Activated naive CD4-positive, alpha-beta T cell treated with anti-CD3 and anti-CD28 coated beads, Interleukin-2, amount 50 U/mL, for 24 hours (primary cell): ENCODE measurements at regions not wholly inside any gene's neighbourhood (a gene's known extent, or its start where the extent isn't known, plus 50 kb on each side); places are given as distances from the start of the nearest gene placed in this dataset.
"Not testable (repeated sequence)": the region's sequence is repeated elsewhere in the genome, so short reads cannot be mapped to it uniquely, and the experiment has no call there.

Experiments used
- H3K27ac Mint-ChIP-seq: one replicate; pipeline ENCODE4 v1.8.0; 2021; ENCODE audit warnings: mild to moderate bottlenecking, mixed read lengths
- H3K27me3 Mint-ChIP-seq: one replicate; pipeline ENCODE4 v1.8.0; 2021; ENCODE audit warnings: mixed read lengths
- H3K36me3 Mint-ChIP-seq: one replicate; pipeline ENCODE4 v1.8.0; 2021; ENCODE audit warnings: mixed read lengths
- H3K4me1 Mint-ChIP-seq: one replicate; pipeline ENCODE4 v1.8.0; 2021; ENCODE audit warnings: mixed read lengths
- H3K4me3 Mint-ChIP-seq: one replicate; pipeline ENCODE4 v1.8.0; 2021; ENCODE audit warnings: mild to moderate bottlenecking, mixed read lengths
- H3K9me3 Mint-ChIP-seq: one replicate; pipeline ENCODE4 v1.8.0; 2021; ENCODE audit warnings: mixed read lengths

DNA sequence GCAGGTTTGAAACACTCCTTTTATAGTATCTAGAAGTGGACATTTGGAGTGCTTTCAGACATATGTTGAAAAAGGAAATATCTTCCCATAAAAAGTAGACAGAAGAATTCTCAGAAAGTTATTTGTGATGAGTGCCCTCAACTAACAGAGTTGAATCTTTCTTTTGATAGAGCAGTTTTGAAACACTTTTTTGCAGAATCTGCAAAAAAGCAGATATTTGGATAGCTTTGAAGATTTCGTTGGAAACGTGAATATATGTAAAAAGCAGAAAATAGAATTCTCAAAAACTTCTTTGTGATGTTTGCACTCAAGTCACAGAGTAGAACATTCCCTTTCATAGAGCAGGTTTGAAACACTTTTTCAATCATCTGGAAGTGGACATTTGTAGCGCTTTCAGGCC, 676.4 kb upstream of the ZNF337 start:
- H3K9me3 Mint-ChIP-seq: not testable (repeated sequence)

DNA sequence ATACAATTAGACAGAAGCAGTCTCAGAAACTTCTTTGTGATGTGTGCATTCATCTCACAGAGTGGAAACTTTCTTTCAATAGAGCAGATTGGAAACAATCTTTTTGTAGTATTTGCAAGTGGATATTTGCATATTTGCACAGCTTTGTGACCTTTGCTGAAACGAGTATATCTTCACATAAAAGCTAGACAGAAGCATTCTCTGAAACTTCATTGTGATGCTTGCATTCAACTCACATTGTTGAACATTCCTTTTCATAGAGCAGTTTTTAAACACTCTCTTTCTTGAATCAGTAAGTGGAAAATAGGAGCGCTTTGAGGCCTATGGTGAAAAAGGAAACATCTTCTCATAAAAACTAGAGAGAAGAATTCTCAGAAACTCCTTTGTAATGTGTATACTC, 657.9 kb upstream of the ZNF337 start:
- Mint-ChIP-seq H3K4me1 (peaks cover 59% of the 10 kb centered on the region), H3K27ac (no peak overlapping the region), H3K4me3 (no peak overlapping the region), H3K9me3 (no peaks in the 10 kb centered on the region), H3K27me3 (no peaks in the 10 kb centered on the region), H3K36me3 (peaks cover 6% of the 10 kb centered on the region)

More for the DNA sequence above, 676.4 kb upstream of the ZNF337 start:
- H3K27me3 Mint-ChIP-seq, H3K4me1 Mint-ChIP-seq, H3K27ac Mint-ChIP-seq, H3K4me3 Mint-ChIP-seq, H3K36me3 Mint-ChIP-seq: not testable (repeated sequence)

DNA sequence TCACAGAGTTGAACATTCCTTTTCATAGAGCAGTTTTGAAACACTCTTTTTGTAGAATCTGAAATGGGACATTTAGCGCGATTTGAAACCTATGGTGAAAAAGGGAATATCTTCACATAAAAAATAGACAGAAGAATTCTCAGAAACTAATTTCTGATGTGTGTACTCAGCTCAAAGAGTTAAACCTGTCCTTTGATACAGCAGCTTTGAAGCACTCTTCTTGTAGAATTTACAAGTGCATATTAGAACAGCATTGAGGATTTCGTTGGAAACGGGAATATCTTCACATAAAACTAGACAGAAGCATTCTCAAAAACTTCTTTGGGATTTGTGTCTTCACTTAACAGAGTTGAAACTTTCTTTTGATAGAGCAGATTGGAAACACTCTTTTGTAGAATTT, 650.7 kb upstream of the ZNF337 start:
- peaks cover 91% of the 10 kb centered on the region for H3K4me1 Mint-ChIP-seq
- H3K27me3 Mint-ChIP-seq: no peaks in the 10 kb centered on the region
- H3K36me3 Mint-ChIP-seq: peaks cover 14% of the 10 kb centered on the region
- no peaks in the 10 kb centered on the region for H3K9me3 Mint-ChIP-seq
- H3K4me3 Mint-ChIP-seq: no peak overlapping the region
- peak overlapping the region; percentile 46 for H3K27ac Mint-ChIP-seq

DNA sequence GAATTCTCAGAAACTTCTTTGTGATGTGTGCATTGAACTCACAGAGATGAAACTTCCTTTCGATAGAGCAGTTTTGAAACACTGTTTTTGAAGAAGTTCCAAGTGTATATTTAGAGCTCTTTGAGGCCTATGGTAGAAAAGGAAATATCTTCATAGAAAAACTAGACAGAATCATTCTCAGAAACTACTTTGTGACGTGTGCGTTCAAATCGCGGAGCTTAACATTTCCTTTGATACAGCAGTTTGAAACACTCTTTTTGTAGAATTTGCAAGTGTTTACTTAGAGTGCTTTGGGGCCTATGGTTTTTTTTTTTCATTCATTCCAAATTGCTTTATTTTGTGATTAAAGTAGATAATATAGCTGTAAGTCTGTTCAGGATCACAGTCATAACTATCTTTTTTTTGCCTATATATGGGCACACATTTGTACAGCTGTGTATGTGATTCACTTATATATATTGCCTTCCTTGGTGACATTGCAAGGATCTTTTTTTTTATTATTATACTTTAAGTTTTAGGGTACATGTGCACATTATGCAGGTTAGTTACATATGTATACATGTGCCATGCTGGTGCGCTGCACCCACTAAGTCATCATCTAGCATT, 643.9 kb upstream of the ZNF337 start:
- H3K4me3 Mint-ChIP-seq, H3K27me3 Mint-ChIP-seq: not testable (repeated sequence)
- peaks cover 15% of the 10 kb centered on the region for H3K9me3 Mint-ChIP-seq
- peaks cover 17% of the 10 kb centered on the region for H3K36me3 Mint-ChIP-seq
- peak overlapping the region; percentile 68 for H3K27ac Mint-ChIP-seq
- H3K4me1 Mint-ChIP-seq: peaks cover 84% of the 10 kb centered on the region

DNA sequence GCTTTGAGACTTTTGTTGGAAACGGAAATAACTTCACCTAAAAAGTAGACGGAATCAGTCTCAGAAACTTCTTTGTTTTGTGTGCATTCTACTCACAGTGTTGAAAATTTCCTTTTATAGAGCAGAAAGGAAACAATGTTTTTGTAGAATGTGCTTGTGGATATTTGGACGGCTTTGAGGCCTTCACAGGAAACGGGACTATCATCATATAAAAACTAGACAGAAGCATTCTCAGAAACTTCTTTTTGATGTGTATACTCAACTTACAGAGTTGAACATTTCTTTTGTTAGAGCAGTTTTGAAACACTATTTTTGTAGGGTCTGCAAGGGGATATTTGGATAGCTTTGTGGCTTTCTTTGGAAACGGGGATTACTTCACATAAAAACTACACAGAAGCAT, 627.5 kb upstream of the ZNF337 start:
- H3K27ac Mint-ChIP-seq: peak overlapping the region; percentile 87
- H3K27me3 Mint-ChIP-seq: no peaks in the 10 kb centered on the region
- peak overlapping the region; percentile 51 for H3K4me3 Mint-ChIP-seq
- peaks cover 22% of the 10 kb centered on the region for H3K36me3 Mint-ChIP-seq
- peaks cover 3% of the 10 kb centered on the region for H3K9me3 Mint-ChIP-seq
- H3K4me1 Mint-ChIP-seq: peaks cover 61% of the 10 kb centered on the region

DNA sequence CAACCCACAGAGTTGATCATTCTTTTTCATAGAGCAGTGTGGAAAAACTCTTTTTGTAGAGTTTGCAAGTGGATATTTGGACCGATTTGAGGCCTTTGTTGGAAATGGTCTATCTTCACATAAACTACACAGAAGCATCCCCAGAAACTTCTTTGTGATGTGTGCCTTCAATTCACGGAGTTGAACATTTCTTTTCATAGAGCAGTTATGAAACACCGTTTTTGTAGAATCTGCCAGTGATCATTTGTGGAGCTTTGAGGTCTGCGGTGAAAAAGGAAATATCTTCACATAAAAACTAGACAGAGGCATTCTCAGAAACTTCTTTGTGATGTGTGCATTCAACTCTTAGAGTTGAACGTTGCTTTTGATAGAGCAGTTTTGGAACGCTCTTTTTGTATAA, 618.4 kb upstream of the ZNF337 start:
- no peaks in the 10 kb centered on the region for H3K27me3 Mint-ChIP-seq
- H3K36me3 Mint-ChIP-seq: peaks cover 24% of the 10 kb centered on the region
- no peaks in the 10 kb centered on the region for H3K9me3 Mint-ChIP-seq
- H3K4me3 Mint-ChIP-seq: peak overlapping the region; percentile 30
- H3K4me1 Mint-ChIP-seq: peaks cover 49% of the 10 kb centered on the region
- peak overlapping the region; percentile 17 for H3K27ac Mint-ChIP-seq

DNA sequence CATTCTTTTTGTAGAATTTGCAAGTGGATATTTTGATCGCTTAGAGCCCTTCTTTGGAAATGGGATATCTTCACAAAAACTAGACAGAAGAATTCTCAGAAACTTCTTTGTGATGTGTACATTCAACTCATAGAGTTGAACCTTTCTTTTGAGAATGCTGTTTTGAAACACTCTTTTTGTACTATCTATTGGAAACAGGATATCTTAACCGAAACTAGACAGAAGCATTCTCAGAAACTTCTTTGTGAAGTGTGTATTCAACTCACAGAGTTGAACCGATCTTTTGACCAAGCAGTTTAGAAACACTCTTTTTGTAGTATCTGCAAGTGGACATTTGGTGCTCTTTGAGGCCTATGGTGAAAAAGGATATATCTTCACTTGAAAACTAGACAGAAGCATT, 613.1 kb upstream of the ZNF337 start:
- not testable (repeated sequence) for H3K27me3 Mint-ChIP-seq, H3K9me3 Mint-ChIP-seq
- H3K4me3 Mint-ChIP-seq: peak overlapping the region; percentile 56
- H3K36me3 Mint-ChIP-seq: peaks cover 12% of the 10 kb centered on the region
- peaks cover 81% of the 10 kb centered on the region for H3K4me1 Mint-ChIP-seq
- H3K27ac Mint-ChIP-seq: peak overlapping the region; percentile 91

DNA sequence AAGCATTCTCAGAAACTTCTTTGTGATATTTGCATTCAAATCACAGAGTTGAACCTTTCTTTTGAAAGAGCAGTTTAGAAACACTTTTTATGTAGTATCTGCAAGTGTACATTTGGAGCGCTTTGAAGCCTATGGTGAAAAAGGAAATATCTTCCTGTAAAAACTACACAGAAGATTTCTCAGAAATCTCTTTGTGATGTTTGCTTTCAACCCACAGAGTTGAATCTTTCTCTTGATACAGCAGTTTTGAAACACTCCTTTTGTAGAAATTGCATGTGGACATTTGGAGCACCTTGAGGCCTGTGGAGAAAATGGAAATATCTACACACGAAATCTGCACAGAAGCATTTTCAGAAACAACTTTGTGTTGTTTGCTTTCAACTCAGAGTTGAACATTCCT, 612.3 kb upstream of the ZNF337 start:
- H3K27me3 Mint-ChIP-seq: no peaks in the 10 kb centered on the region
- peak overlapping the region; percentile 91 for H3K27ac Mint-ChIP-seq
- peaks cover 79% of the 10 kb centered on the region for H3K4me1 Mint-ChIP-seq
- H3K9me3 Mint-ChIP-seq: no peaks in the 10 kb centered on the region
- peaks cover 13% of the 10 kb centered on the region for H3K36me3 Mint-ChIP-seq
- H3K4me3 Mint-ChIP-seq: peak overlapping the region; percentile 56

DNA sequence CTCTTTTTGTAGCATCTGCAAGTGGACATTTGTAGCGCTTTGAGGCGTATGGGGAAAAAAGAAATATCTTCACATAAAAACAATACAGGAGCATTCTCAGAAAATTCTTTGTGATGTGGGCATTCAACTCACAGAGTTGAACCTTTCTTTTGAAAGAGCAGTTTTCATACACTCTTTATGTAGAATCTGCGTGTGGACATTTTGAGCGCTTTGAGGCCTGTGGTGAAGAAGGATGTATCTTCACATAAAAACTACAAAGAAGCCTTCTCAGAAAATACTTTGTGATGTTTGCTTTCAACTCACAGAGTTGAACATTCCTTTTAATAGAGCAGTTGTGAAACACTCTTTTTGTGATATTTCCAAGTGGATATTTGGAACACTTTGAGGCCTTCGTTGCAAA, 598.4 kb upstream of the ZNF337 start:
- Mint-ChIP-seq H3K27ac (no peak overlapping the region), H3K27me3 (no peaks in the 10 kb centered on the region), H3K36me3 (peaks cover 2% of the 10 kb centered on the region), H3K9me3 (no peaks in the 10 kb centered on the region), H3K4me1 (peaks cover 89% of the 10 kb centered on the region), H3K4me3 (no peak overlapping the region)

DNA sequence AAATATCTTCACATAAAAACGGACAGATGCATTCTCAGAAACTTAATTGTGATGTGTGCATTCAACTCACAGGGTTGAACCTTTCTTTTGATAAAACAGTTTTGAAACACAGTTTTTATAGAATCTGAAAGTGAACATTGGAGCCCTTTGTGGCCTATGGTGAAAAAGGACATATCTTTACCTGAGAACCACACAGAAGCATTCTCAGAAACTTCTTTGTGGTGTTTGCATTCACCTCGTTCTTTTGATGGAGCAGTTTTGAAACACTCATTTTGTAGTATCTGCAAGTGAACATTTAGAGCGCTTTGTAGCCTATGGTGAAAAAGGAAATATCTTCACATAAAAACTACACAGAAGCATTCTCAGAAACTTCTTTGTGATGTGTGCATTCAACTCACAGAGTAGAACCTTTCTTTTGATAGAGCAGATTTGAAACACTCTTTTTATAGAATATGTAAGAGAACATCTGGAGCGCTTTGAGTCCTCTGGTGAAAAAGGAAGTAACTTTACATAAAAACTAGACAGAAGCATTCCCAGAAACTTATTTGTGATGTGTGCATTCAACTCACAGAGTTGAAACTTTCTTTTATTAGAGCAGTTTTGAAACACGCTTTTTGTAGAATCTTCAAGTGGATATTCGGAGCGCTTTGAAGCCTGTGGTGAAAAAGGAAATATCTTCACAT, 591.9 kb upstream of the ZNF337 start:
- H3K9me3 Mint-ChIP-seq, H3K36me3 Mint-ChIP-seq, H3K27me3 Mint-ChIP-seq: not testable (repeated sequence)
- peaks cover 95% of the 10 kb centered on the region for H3K4me1 Mint-ChIP-seq
- H3K27ac Mint-ChIP-seq: peak overlapping the region; percentile 60
- peak overlapping the region; percentile 62 for H3K4me3 Mint-ChIP-seq

DNA sequence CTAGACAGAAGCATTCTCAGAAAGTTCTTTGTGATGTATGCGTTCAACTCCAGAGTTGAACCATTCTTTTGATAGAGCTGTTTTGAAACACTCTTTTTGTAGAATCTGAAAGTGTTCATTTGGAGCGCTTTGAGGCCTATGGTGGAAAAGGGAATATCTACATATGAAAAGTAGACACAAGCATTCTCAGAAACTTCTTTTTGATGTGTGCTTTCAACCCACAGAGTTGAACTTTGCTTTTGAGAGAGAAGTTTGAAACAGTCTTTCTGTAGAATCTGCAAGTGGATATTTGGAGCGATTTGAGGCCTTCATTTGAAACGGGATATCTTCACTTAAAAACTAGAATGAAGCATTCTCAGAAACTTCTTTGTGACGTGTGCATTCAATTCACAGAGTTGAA, 582.6 kb upstream of the ZNF337 start:
- Mint-ChIP-seq H3K4me3 (no peak overlapping the region), H3K27ac (peak overlapping the region; percentile 92), H3K36me3 (peaks cover 7% of the 10 kb centered on the region), H3K9me3 (peaks cover 6% of the 10 kb centered on the region), H3K27me3 (no peaks in the 10 kb centered on the region), H3K4me1 (peaks cover 65% of the 10 kb centered on the region)

DNA sequence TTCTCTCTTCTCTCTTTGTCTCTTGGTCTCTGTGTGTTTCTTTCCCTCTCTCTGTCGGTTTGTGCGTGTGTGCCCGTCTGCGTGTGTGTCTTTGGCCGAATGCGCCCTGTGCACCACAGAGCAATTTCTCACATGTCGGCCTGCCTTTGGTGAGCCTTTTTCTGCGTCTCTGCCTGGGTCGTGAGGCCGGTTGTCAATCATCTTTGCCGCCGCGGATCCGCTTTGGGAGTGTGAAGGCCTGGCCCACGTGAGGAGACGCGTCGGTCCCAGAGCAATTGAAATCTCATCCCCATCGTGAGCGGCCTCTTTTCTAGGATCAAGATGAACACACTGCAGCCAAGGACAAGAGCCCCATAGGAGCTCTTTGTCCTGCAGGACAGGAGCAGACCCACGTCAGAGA, 580.7 kb upstream of the ZNF337 start:
- Mint-ChIP-seq H3K4me3 (no peak overlapping the region), H3K36me3 (peaks cover 5% of the 10 kb centered on the region), H3K9me3 (peaks cover 6% of the 10 kb centered on the region), H3K4me1 (peaks cover 46% of the 10 kb centered on the region), H3K27me3 (no peaks in the 10 kb centered on the region), H3K27ac (no peak overlapping the region)

DNA sequence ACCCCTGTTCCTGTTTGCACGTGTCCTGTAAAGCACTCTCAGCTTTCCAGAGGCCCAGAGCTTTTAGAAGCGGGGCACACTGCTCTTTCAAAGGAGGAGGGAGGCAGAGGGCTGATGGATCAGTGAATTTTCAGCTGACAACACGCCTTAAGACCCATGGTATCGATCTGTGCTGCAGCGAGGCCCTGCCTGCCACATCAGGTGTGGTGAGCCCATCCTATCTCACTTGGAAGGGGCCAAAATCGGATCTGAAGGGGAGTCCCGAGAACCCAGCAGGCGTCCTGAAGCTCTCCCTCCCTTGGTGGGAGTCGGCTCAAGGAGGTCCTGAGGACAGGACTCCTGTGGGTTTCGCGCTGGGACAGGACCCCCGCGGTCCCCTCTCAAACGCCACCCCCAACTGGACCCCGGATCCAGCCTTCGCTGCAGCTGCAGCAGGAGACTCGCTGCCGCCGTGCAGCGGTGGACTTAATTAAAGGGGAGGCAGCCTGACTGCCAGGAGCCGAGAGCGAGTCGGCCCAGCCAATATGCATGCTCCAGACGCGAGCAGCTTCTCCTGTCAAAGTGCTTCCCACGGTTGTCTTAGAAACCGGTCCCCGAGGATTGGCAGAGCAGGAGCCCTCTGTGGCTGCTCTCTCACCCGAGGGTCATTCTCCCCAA, 580.0 kb upstream of the ZNF337 start:
- Mint-ChIP-seq H3K36me3 (peaks cover 6% of the 10 kb centered on the region), H3K27me3 (no peaks in the 10 kb centered on the region), H3K4me3 (no peak overlapping the region), H3K9me3 (peaks cover 6% of the 10 kb centered on the region), H3K27ac (no peak overlapping the region), H3K4me1 (peaks cover 43% of the 10 kb centered on the region)

DNA sequence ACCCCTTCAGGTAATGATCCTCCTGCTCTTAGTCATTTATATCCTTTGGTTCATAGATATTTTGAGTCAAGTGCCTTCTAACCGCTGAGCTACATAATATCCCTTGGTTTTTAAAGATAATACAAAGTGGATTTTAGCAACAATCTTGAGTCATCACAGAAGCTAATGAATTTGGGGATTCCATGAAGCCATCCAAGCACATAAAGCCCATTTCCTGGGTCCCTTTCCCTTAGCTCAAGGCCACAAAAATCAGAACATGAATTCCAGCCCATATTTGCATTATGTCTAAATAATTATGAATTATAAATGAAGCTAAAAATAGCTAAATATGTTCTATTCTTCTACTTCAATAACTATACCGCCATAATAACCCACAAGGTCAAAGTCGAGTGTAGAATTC, 572.1 kb upstream of the ZNF337 start:
- not testable (repeated sequence) for H3K27ac Mint-ChIP-seq, H3K27me3 Mint-ChIP-seq, H3K4me3 Mint-ChIP-seq, H3K9me3 Mint-ChIP-seq, H3K36me3 Mint-ChIP-seq
- H3K4me1 Mint-ChIP-seq: peaks cover 13% of the 10 kb centered on the region

DNA sequence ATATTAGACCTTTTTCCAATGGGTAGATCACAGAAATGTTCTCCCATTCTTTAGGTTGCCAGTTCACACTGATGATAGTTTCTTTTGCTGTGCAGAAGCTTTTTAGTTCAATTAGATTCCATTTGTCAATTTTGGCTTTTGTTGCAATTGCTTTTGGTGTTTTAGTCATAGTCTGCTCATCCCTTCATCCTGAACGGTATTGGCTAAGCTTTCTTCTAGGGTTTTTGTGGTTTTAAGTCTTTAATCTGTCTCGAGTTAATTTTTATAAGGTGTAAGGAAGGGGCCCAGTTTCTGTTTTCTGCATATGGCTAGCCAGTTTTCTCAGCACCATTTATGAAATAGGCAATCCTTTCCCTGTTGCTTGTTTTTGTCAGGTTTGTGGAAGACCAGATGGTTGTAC, 564.3 kb upstream of the ZNF337 start:
- not testable (repeated sequence) for H3K27me3 Mint-ChIP-seq, H3K4me3 Mint-ChIP-seq, H3K36me3 Mint-ChIP-seq, H3K9me3 Mint-ChIP-seq, H3K27ac Mint-ChIP-seq
- H3K4me1 Mint-ChIP-seq: peaks cover 24% of the 10 kb centered on the region

DNA sequence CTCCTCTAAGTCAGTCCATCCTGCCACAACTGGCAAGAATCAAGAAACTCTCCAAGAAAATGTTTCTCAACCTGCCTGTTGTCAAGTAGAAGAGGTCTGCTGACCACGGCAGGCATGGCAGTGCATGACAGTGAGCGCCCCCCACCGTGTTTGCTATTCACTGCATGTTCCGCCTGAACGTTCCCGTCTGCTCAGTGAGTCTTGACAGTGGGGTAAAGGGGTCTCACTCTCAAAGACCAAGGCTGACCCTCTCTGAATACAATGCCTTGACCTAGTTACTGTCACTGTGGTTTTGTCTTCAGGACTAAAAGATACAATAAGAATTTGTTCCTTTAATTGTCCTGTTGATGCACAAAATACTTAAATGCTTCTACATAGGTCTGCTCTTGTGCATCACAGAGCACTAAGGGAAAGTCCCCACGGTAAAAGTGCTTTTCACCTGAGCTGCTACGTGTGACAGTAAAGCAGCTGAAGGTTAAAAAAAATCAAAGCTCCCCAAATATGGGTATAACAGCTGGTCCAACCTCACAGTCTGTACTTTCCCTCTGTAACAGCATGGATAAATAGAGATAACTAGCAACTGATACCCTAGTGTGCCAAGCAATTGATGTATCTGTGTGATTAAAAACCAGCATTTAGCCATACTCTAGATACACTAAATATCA, 555.8 kb upstream of the ZNF337 start:
- Mint-ChIP-seq H3K27ac (peak overlapping the region; percentile 26), H3K4me1 (peaks cover 15% of the 10 kb centered on the region)
- H3K36me3 Mint-ChIP-seq, H3K27me3 Mint-ChIP-seq, H3K4me3 Mint-ChIP-seq, H3K9me3 Mint-ChIP-seq: not testable (repeated sequence)
